ENCODE measurements at regions not wholly inside any gene's neighbourhood (a gene's known extent, or its start where the extent isn't known, plus 50 kb on each side); places are given as distances from the start of the nearest gene placed in this dataset.

DNA sequence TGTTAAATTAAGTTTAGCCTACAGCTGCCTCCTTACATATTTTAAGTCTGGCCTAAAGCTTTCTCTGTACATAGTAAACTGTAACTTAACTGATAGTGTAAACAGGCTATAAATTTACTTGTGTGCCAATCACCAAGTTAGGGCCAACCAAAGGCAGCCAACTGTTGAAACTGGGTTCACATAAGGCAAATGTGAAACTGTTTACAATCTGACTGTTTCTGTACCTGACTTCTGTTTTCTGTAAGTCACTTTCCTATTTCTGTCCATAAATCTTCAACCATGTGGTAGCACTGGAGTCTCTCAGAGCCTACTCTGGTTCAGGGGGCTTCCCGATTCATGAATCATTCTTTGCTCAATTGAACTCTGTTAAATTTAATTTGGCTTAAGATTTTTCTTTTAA lies 103.1 kb downstream of the RAP2A start:
- ATAC-seq, result no peak
- no peak for TF ChIP-seq POU6F1 (CRISPR knock-in tag; IDR thresholded peaks at IDR 0.05; ENCODE audit: borderline replicate concordance, low read depth)
- no peak for TF ChIP-seq BACH2 (CRISPR knock-in tag; IDR thresholded peaks at IDR 0.05; ENCODE audit: borderline replicate concordance)
- no peak for TF ChIP-seq ISL1 (CRISPR knock-in tag; IDR thresholded peaks at IDR 0.05)
- TF ChIP-seq ZFP3 (CRISPR knock-in tag; IDR thresholded peaks at IDR 0.05), result no peak
- no peak for TF ChIP-seq GLIS3 (CRISPR knock-in tag; IDR thresholded peaks at IDR 0.05)
- no peak for TF ChIP-seq ZFP30 (CRISPR knock-in tag; IDR thresholded peaks at IDR 0.05)
- no peak for TF ChIP-seq PPARA (CRISPR knock-in tag; IDR thresholded peaks at IDR 0.05; ENCODE audit: borderline replicate concordance)
- TF ChIP-seq ZNF565 (CRISPR knock-in tag; conservative IDR thresholded peaks at IDR 0.05; ENCODE audit: low read depth), result no peak
- TF ChIP-seq, protein P1, sequence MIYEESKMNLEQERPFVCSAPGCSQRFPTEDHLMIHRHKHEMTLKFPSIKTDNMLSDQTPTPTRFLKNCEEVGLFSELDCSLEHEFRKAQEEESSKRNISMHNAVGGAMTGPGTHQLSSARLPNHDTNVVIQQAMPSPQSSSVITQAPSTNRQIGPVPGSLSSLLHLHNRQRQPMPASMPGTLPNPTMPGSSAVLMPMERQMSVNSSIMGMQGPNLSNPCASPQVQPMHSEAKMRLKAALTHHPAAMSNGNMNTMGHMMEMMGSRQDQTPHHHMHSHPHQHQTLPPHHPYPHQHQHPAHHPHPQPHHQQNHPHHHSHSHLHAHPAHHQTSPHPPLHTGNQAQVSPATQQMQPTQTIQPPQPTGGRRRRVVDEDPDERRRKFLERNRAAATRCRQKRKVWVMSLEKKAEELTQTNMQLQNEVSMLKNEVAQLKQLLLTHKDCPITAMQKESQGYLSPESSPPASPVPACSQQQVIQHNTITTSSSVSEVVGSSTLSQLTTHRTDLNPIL (CRISPR knock-in tag; IDR thresholded peaks at IDR 0.05; ENCODE audit: low read depth), result no peak
- TF ChIP-seq, protein P2, sequence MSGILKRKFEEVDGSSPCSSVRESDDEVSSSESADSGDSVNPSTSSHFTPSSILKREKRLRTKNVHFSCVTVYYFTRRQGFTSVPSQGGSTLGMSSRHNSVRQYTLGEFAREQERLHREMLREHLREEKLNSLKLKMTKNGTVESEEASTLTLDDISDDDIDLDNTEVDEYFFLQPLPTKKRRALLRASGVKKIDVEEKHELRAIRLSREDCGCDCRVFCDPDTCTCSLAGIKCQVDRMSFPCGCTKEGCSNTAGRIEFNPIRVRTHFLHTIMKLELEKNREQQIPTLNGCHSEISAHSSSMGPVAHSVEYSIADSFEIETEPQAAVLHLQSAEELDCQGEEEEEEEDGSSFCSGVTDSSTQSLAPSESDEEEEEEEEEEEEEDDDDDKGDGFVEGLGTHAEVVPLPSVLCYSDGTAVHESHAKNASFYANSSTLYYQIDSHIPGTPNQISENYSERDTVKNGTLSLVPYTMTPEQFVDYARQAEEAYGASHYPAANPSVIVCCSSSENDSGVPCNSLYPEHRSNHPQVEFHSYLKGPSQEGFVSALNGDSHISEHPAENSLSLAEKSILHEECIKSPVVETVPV (CRISPR knock-in tag; IDR thresholded peaks at IDR 0.05), result no peak
- TF ChIP-seq OSR1 (CRISPR knock-in tag; IDR thresholded peaks at IDR 0.05), result no peak
- TF ChIP-seq ARNTL (CRISPR knock-in tag; IDR thresholded peaks at IDR 0.05; ENCODE audit: borderline replicate concordance, low read depth), result no peak
- TF ChIP-seq, protein P3, sequence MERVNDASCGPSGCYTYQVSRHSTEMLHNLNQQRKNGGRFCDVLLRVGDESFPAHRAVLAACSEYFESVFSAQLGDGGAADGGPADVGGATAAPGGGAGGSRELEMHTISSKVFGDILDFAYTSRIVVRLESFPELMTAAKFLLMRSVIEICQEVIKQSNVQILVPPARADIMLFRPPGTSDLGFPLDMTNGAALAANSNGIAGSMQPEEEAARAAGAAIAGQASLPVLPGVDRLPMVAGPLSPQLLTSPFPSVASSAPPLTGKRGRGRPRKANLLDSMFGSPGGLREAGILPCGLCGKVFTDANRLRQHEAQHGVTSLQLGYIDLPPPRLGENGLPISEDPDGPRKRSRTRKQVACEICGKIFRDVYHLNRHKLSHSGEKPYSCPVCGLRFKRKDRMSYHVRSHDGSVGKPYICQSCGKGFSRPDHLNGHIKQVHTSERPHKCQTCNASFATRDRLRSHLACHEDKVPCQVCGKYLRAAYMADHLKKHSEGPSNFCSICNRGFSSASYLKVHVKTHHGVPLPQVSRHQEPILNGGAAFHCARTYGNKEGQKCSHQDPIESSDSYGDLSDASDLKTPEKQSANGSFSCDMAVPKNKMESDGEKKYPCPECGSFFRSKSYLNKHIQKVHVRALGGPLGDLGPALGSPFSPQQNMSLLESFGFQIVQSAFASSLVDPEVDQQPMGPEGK (CRISPR knock-in tag; IDR thresholded peaks at IDR 0.05; ENCODE audit: borderline replicate concordance), result no peak
- TF ChIP-seq CSDC2 (CRISPR knock-in tag; IDR thresholded peaks at IDR 0.05), result no peak
- TF ChIP-seq ZC3H10 (CRISPR knock-in tag; IDR thresholded peaks at IDR 0.05), result no peak
- TF ChIP-seq ZNF70 (CRISPR knock-in tag; IDR thresholded peaks at IDR 0.05), result no peak

GRCh38 chr13:97538203-97538602 lies 104.2 kb downstream of the RAP2A start:
- TF ChIP-seq ESRRG (CRISPR knock-in tag; IDR thresholded peaks at IDR 0.05), result no peak
- no peak for TF ChIP-seq GLIS3 (CRISPR knock-in tag; IDR thresholded peaks at IDR 0.05)
- TF ChIP-seq TCF4 (CRISPR knock-in tag; IDR thresholded peaks at IDR 0.05; ENCODE audit: borderline replicate concordance), result no peak
- TF ChIP-seq, protein P3 (CRISPR knock-in tag; IDR thresholded peaks at IDR 0.05; ENCODE audit: borderline replicate concordance), result no peak
- TF ChIP-seq BACH2 (CRISPR knock-in tag; IDR thresholded peaks at IDR 0.05; ENCODE audit: borderline replicate concordance), result no peak
- no peak for TF ChIP-seq ZNF565 (CRISPR knock-in tag; conservative IDR thresholded peaks at IDR 0.05; ENCODE audit: low read depth)
- TF ChIP-seq, protein P2 (CRISPR knock-in tag; IDR thresholded peaks at IDR 0.05), result no peak
- no peak for TF ChIP-seq SNAI2 (CRISPR knock-in tag; IDR thresholded peaks at IDR 0.05)
- no peak for TF ChIP-seq OSR1 (CRISPR knock-in tag; IDR thresholded peaks at IDR 0.05)
- no peak for TF ChIP-seq ZNF8 (CRISPR knock-in tag; IDR thresholded peaks at IDR 0.05)
- TF ChIP-seq, protein P4, sequence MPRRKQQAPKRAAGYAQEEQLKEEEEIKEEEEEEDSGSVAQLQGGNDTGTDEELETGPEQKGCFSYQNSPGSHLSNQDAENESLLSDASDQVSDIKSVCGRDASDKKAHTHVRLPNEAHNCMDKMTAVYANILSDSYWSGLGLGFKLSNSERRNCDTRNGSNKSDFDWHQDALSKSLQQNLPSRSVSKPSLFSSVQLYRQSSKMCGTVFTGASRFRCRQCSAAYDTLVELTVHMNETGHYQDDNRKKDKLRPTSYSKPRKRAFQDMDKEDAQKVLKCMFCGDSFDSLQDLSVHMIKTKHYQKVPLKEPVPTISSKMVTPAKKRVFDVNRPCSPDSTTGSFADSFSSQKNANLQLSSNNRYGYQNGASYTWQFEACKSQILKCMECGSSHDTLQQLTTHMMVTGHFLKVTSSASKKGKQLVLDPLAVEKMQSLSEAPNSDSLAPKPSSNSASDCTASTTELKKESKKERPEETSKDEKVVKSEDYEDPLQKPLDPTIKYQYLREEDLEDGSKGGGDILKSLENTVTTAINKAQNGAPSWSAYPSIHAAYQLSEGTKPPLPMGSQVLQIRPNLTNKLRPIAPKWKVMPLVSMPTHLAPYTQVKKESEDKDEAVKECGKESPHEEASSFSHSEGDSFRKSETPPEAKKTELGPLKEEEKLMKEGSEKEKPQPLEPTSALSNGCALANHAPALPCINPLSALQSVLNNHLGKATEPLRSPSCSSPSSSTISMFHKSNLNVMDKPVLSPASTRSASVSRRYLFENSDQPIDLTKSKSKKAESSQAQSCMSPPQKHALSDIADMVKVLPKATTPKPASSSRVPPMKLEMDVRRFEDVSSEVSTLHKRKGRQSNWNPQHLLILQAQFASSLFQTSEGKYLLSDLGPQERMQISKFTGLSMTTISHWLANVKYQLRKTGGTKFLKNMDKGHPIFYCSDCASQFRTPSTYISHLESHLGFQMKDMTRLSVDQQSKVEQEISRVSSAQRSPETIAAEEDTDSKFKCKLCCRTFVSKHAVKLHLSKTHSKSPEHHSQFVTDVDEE (CRISPR knock-in tag; IDR thresholded peaks at IDR 0.05), result no peak
- no peak for TF ChIP-seq ZFP3 (CRISPR knock-in tag; IDR thresholded peaks at IDR 0.05)
- ATAC-seq, result no peak

Data from SK-N-SH treated with all-trans-retinoic acid at 6 μM for 48 hours (cell line).